Endothelial cell of umbilical vein (primary cell): ENCODE measurements at regions not wholly inside any gene's neighbourhood (a gene's known extent, or its start where the extent isn't known, plus 50 kb on each side); places are given as distances from the start of the nearest gene placed in this dataset.

Experiments used
- BruUV-seq: library from RNA; stranded (reverse); fragments of 400-500 nt; replicated peaks from 2 replicates; lab custom pipeline; 2021; lab: Mats Ljungman, UMichigan
- CTCF ChIA-PET: fragments of 300-600, 350-600 bp; sonication (Branson Sonifier 250); formaldehyde crosslinking; loops from one replicate; lab custom pipeline; 2021; ENCODE audit warnings: antibody characterized with exemption, inconsistent platforms; lab: Charles Lee
- POLR2A ChIA-PET: fragments of 300-600, 350-600 bp; sonication (Branson Sonifier 250); formaldehyde crosslinking; loops from one replicate; lab custom pipeline; 2021; ENCODE audit warnings: antibody characterized with exemption, inconsistent platforms; lab: Charles Lee
- DNase-seq: peaks from one replicate; pipeline ENCODE4 v3.0.0-alpha.2; 2011; ENCODE audit warnings: low read depth, low spot score
- FAIRE-seq: peaks from 2 replicates; lab custom pipeline; 2011; peaks lifted over from hg19 to GRCh38; lab: Jason Lieb, UNC
- H2AFZ ChIP-seq: 2 replicates; pipeline ENCODE4 v1.6.0; 2012; ENCODE audit warnings: low read depth, low read length, control low read depth, inconsistent platforms
- H3K27ac ChIP-seq: 2 replicates; pipeline ENCODE4 v1.5.1; 2011; ENCODE audit warnings: low read depth, mild to moderate bottlenecking, control low read depth, low read length, moderate library complexity; ENCODE audit not compliant: insufficient read depth
- H3K27me3 ChIP-seq, 2 experiments: 2 replicates each; pipeline versions ENCODE4 v1.6.0 to v1.6.1; 2011; ENCODE audit warnings: low read length in 2 of 2, mixed read lengths in 1 of 2; ENCODE audit not compliant: control insufficient read depth in 2 of 2, insufficient read depth in 2 of 2
- H3K36me3 ChIP-seq, 2 experiments: 2 replicates in 1 of 2; 3 replicates in 1 of 2; pipeline ENCODE4 v1.5.1; 2011; ENCODE audit warnings: low read length in 2 of 2, mild to moderate bottlenecking in 1 of 2, moderate library complexity in 1 of 2; ENCODE audit not compliant: control insufficient read depth in 2 of 2, insufficient read depth in 2 of 2; ENCODE audit errors: extremely low read depth in 1 of 2
- H3K4me1 ChIP-seq: 3 replicates; pipeline ENCODE4 v1.5.1; 2011; ENCODE audit warnings: mild to moderate bottlenecking, low read length; ENCODE audit not compliant: control insufficient read depth, insufficient read depth; ENCODE audit errors: extremely low read depth
- H3K4me2 ChIP-seq: 2 replicates; pipeline ENCODE4 v1.6.1; 2011; ENCODE audit warnings: low read length, control low read depth, mixed read lengths; ENCODE audit not compliant: insufficient read depth
- H3K4me3 ChIP-seq, 3 experiments: fragments of 200-600 bp in 1 of 3; sonication (generic), shearing (Covaris generic) in 1 of 3; replicated peaks in 1 of 3; 2 replicates each; pipeline ENCODE4 v1.5.1; 2011 to 2016; ENCODE audit warnings: control low read depth in 3 of 3, low read length in 3 of 3, mild to moderate bottlenecking in 2 of 3, inconsistent platforms in 1 of 3, low read depth in 1 of 3, moderate library complexity in 1 of 3; ENCODE audit not compliant: insufficient read depth in 1 of 3
- H3K79me2 ChIP-seq: 2 replicates; pipeline ENCODE4 v1.6.0; 2012; ENCODE audit warnings: low read length, inconsistent platforms; ENCODE audit not compliant: control insufficient read depth, insufficient read depth
- H3K9ac ChIP-seq: replicated peaks from 2 replicates; pipeline ENCODE3; 2011; ENCODE audit warnings: low read length, control low read depth; ENCODE audit not compliant: insufficient read depth; ENCODE audit errors: extremely low read depth
- H3K9me1 ChIP-seq: replicated peaks from 3 replicates; pipeline ENCODE4 v1.6.0; 2011; ENCODE audit warnings: mild to moderate bottlenecking, low read length; ENCODE audit not compliant: control insufficient read depth, insufficient read depth; ENCODE audit errors: extremely low read depth
- H3K9me3 ChIP-seq: replicated peaks from 2 replicates; pipeline ENCODE4 v1.5.1; 2012; ENCODE audit warnings: low read length, inconsistent platforms; ENCODE audit not compliant: control insufficient read depth, insufficient read depth
- H4K20me1 ChIP-seq: replicated peaks from 2 replicates; pipeline ENCODE3; 2011; ENCODE audit warnings: mild to moderate bottlenecking, low read length; ENCODE audit not compliant: control insufficient read depth, insufficient read depth; ENCODE audit errors: extremely low read depth
- EZH2 ChIP-seq: IDR thresholded peaks from 2 replicates; pipeline ENCODE4 v1.6.1; 2012; ENCODE audit warnings: borderline replicate concordance, low read depth, mild to moderate bottlenecking, moderate library complexity, low read length, inconsistent platforms; ENCODE audit not compliant: severe bottlenecking
- FOS ChIP-seq: IDR thresholded peaks from 2 replicates; pipeline ENCODE4 v1.6.1; 2011; ENCODE audit warnings: mild to moderate bottlenecking, low read length, moderate library complexity, borderline replicate concordance; ENCODE audit not compliant: insufficient read depth
- GATA2 ChIP-seq: IDR thresholded peaks from 2 replicates; pipeline ENCODE4 v1.7.0; 2011; ENCODE audit warnings: low read depth, mild to moderate bottlenecking, moderate library complexity, mixed read lengths, low read length; ENCODE audit not compliant: insufficient read length, insufficient read depth
- JUN ChIP-seq: IDR thresholded peaks from 2 replicates; pipeline ENCODE4 v1.6.1; 2011; ENCODE audit warnings: borderline replicate concordance, low read depth; ENCODE audit not compliant: insufficient read length, insufficient read depth
- MYC ChIP-seq: IDR thresholded peaks from one replicate; pipeline ENCODE4 v1.6.1; 2011; ENCODE audit warnings: mild to moderate bottlenecking, low read depth, low read length
- POLR2A ChIP-seq: IDR thresholded peaks from 2 replicates; pipeline ENCODE4 v1.6.1; 2012; ENCODE audit warnings: low read depth, mild to moderate bottlenecking, control low read depth, low read length
- POLR2AphosphoS5 ChIP-seq: IDR thresholded peaks from 2 replicates; pipeline ENCODE4 v1.6.1; 2012; ENCODE audit warnings: low read depth, mild to moderate bottlenecking, control low read depth, low read length, moderate library complexity; ENCODE audit not compliant: insufficient read depth
- dilution Hi-C: fragments of 300-500 bp; cut with MboI; formaldehyde crosslinking; loops from one replicate; pipeline ENCODE4 v1.15.0; 2019; ENCODE audit warnings: low sequenced_read_pairs; ENCODE audit not compliant: extremely low pct_ligation_motif_present
- intact Hi-C: fragments of 100-400 bp; cut with micrococcal nuclease; formaldehyde crosslinking; loops from one replicate; pipeline ENCODE4 v1.10.0; 2022
- TF ChIP-seq, protein P1 (sequence below), 2 donors: IDR thresholded peaks; 1 replicate in 1 of 2; 2 replicates in 1 of 2; pipeline ENCODE4 v1.5.1; 2011; ENCODE audit warnings: low read length in 2 of 2, mild to moderate bottlenecking in 2 of 2, moderate library complexity in 2 of 2, control low read depth in 1 of 2, inconsistent platforms in 1 of 2, low read depth in 1 of 2; ENCODE audit not compliant: insufficient read depth in 1 of 2; ENCODE audit errors: extremely low read depth in 1 of 2
- TF ChIP-seq, protein P2 (sequence below): IDR thresholded peaks from 2 replicates; pipeline ENCODE4 v1.6.1; 2011; ENCODE audit not compliant: insufficient read depth, insufficient read length

DNA sequence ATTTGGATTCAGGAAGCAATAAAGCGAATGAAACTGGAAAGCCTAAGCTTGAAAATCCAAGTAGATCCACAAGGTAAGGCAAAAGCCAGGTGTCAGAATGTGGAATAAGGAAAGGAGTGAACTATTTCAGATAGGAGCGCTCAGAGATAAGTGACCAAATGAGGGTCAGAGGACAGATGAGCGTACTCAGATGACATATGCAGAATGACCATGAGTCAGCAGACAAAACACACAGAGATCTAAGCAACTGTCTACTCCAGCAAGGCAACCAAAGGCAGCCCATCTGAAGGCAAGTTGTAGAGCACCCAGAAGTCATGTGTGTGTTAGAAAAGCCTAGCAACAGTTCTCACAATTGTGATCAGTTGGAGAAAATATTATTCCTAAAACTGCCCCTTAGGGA, 548.4 kb upstream of the FSHR start:
- no peak overlapping the region for H3K27ac ChIP-seq
- no peaks in the 10 kb centered on the region for H3K9me3 ChIP-seq
- no peak overlapping the region for H3K4me2 ChIP-seq
- H4K20me1 ChIP-seq, result no peaks in the 10 kb centered on the region
- FAIRE-seq (no peak), DNase-seq (no peak)
- ChIA-PET POLR2A (no interaction called here), CTCF (no interaction called here)
- intact Hi-C loops (no loop called here), dilution Hi-C loops (no loop called here)
- no peaks in the 10 kb centered on the region for H3K4me1 ChIP-seq
- no peaks in the 10 kb centered on the region for H3K27me3 ChIP-seq
- no peaks in the 10 kb centered on the region for H3K79me2 ChIP-seq
- no peak overlapping the region for H2AFZ ChIP-seq
- H3K9me1 ChIP-seq, result no peaks in the 10 kb centered on the region
- H3K36me3 ChIP-seq, result no peaks in the 10 kb centered on the region
- BruUV-seq, result no TSS peak
- TF ChIP-seq, protein P1, sequence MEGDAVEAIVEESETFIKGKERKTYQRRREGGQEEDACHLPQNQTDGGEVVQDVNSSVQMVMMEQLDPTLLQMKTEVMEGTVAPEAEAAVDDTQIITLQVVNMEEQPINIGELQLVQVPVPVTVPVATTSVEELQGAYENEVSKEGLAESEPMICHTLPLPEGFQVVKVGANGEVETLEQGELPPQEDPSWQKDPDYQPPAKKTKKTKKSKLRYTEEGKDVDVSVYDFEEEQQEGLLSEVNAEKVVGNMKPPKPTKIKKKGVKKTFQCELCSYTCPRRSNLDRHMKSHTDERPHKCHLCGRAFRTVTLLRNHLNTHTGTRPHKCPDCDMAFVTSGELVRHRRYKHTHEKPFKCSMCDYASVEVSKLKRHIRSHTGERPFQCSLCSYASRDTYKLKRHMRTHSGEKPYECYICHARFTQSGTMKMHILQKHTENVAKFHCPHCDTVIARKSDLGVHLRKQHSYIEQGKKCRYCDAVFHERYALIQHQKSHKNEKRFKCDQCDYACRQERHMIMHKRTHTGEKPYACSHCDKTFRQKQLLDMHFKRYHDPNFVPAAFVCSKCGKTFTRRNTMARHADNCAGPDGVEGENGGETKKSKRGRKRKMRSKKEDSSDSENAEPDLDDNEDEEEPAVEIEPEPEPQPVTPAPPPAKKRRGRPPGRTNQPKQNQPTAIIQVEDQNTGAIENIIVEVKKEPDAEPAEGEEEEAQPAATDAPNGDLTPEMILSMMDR (IDR thresholded peaks at IDR 0.05; ENCODE audit: extremely low read depth in 1 of 2, insufficient read depth in 1 of 2, low read depth in 1 of 2, low read length in 2 of 2), result no peak
- no peak overlapping the region for H3K4me3 ChIP-seq
- H3K9ac ChIP-seq, result no peak overlapping the region

DNA sequence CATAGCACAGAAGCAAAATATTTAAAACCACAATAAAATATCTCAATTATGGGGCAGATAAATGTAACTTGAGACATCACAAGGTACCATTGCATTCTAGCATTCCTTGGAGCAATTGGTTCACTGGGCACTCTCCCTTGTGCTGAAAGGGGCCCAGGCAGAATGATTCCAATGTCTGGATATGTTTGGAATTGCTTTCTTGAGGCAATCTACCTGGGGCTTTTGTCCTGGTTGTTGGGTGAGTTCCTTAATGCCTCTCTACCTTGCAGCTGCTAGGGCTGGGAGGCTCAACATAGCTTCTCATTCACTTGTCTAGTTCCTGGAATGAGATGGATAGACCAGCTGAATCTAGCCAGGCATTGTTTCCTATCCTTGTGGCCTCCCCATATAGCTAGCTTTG, 539.6 kb upstream of the FSHR start:
- no TSS peak for BruUV-seq
- Histone ChIP-seq H3K27me3 (no peaks in the 10 kb centered on the region), H2AFZ (no peak overlapping the region), H3K9me1 (no peaks in the 10 kb centered on the region), H3K79me2 (no peaks in the 10 kb centered on the region), H4K20me1 (no peaks in the 10 kb centered on the region), H3K4me2 (no peak overlapping the region), H3K4me1 (no peaks in the 10 kb centered on the region), H3K4me3 (no peak overlapping the region), H3K9ac (no peak overlapping the region), H3K36me3 (no peaks in the 10 kb centered on the region), H3K27ac (no peak overlapping the region), H3K9me3 (no peaks in the 10 kb centered on the region)
- CTCF ChIA-PET, result no interaction called here
- no peak for DNase-seq
- dilution Hi-C loops (no loop called here), intact Hi-C loops (no loop called here)
- POLR2A ChIA-PET, result no interaction called here
- TF ChIP-seq EZH2 (no peak), POLR2AphosphoS5 (no peak), FOS (no peak), GATA2 (no peak), POLR2A (no peak), JUN (no peak), MYC (no peak)
- TF ChIP-seq, protein P2, sequence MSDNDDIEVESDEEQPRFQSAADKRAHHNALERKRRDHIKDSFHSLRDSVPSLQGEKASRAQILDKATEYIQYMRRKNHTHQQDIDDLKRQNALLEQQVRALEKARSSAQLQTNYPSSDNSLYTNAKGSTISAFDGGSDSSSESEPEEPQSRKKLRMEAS, result no peak
- TF ChIP-seq, protein P1 (IDR thresholded peaks at IDR 0.05; ENCODE audit: extremely low read depth in 1 of 2, insufficient read depth in 1 of 2, low read depth in 1 of 2, low read length in 2 of 2), result no peak
- no peak for FAIRE-seq
